Stimulated activated CD8-positive, alpha-beta memory T cell treated with anti-CD3 and anti-CD28 coated beads, Interleukin-7, amount 100 ng/mL, for 1 hour (primary cell): ENCODE measurements at regions not wholly inside any gene's neighbourhood (a gene's known extent, or its start where the extent isn't known, plus 50 kb on each side); places are given as distances from the start of the nearest gene placed in this dataset.

Source experiments
- DNase-seq, 2 donors: peaks; one replicate each; pipeline ENCODE4 v3.0.0-alpha.2; 2020; ENCODE audit warnings: low read depth in 2 of 2

GRCh38 chr18:37663446-37663845 lies 97.8 kb upstream of the CELF4 start:
- DNase-seq, result no peak

- no peak for DNase-seq
Measured at GRCh38 chr18:37662546-37663339, 97.1 kb upstream of the CELF4 start.

GRCh38 chr18:37662099-37662498 lies 96.5 kb upstream of the CELF4 start:
- DNase-seq, result no peak

GRCh38 chr18:37661478-37661877 lies 95.9 kb upstream of the CELF4 start:
- no peak for DNase-seq

- no peak for DNase-seq
Measured at GRCh38 chr18:37661061-37661460, 95.5 kb upstream of the CELF4 start.

- DNase-seq, result no peak
Measured at GRCh38 chr18:37660658-37661057, 95.1 kb upstream of the CELF4 start.

- DNase-seq, result no peak
Measured at GRCh38 chr18:37659906-37660305, 94.3 kb upstream of the CELF4 start.

GRCh38 chr18:37658894-37659293 lies 93.3 kb upstream of the CELF4 start:
- DNase-seq, result no peak

GRCh38 chr18:37657493-37657892 lies 91.9 kb upstream of the CELF4 start:
- DNase-seq, result no peak

GRCh38 chr18:37654731-37655369 lies 89.3 kb upstream of the CELF4 start:
- DNase-seq, result no peak

- no peak for DNase-seq
Measured at GRCh38 chr18:37654034-37654433, 88.4 kb upstream of the CELF4 start.

- no peak for DNase-seq
Measured at GRCh38 chr18:37653618-37654017, 88.0 kb upstream of the CELF4 start.

GRCh38 chr18:37649930-37650329 lies 84.3 kb upstream of the CELF4 start:
- DNase-seq, result no peak

- DNase-seq, result no peak
Measured at GRCh38 chr18:37649416-37649815, 83.8 kb upstream of the CELF4 start.

- DNase-seq, result no peak
Measured at GRCh38 chr18:37641573-37641972, 76.0 kb upstream of the CELF4 start.

- DNase-seq, result no peak
Measured at GRCh38 chr18:37640504-37640903, 74.9 kb upstream of the CELF4 start.

GRCh38 chr18:37639846-37640245 lies 74.2 kb upstream of the CELF4 start:
- no peak for DNase-seq

- no peak for DNase-seq
Measured at GRCh38 chr18:37637478-37637850, 71.9 kb upstream of the CELF4 start.

- no peak for DNase-seq
Measured at GRCh38 chr18:37636831-37637477, 71.4 kb upstream of the CELF4 start.

GRCh38 chr18:37634516-37634915 lies 68.9 kb upstream of the CELF4 start:
- DNase-seq, result no peak

GRCh38 chr18:37631422-37631821 lies 65.8 kb upstream of the CELF4 start:
- DNase-seq, result no peak

- no peak for DNase-seq
Measured at GRCh38 chr18:37630334-37630733, 64.7 kb upstream of the CELF4 start.
